Stromal cell of bone marrow (primary cell): ENCODE measurements at regions not wholly inside any gene's neighbourhood (a gene's known extent, or its start where the extent isn't known, plus 50 kb on each side); places are given as distances from the start of the nearest gene placed in this dataset.
"Not testable (repeated sequence)": the region's sequence is repeated elsewhere in the genome, so short reads cannot be mapped to it uniquely, and the experiment has no call there.

Experiments
- DNase-seq: peaks from one replicate; pipeline ENCODE4 v3.0.0-alpha.2; 2012; ENCODE audit warnings: low read depth

DNA sequence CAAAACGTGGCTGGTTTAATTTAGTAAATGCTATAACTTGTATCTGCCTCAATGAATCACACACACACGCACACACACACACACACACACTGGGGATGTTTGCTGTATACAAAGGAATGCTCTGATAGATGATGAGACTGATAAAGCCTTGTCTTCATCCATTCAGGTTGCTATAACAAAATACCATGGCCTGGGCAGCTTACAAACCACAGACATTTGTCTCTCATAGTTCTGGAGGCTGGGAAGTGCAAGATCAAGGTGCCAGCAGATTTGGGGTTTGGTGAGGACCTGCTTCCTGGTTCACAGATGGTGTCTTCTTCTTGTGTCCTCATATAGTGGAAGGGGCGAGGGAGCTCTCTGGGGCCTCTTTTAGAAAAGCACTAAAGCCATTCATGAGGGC is 149.5 kb upstream of the HDAC4 start:
- DNase-seq, result no peak

DNA sequence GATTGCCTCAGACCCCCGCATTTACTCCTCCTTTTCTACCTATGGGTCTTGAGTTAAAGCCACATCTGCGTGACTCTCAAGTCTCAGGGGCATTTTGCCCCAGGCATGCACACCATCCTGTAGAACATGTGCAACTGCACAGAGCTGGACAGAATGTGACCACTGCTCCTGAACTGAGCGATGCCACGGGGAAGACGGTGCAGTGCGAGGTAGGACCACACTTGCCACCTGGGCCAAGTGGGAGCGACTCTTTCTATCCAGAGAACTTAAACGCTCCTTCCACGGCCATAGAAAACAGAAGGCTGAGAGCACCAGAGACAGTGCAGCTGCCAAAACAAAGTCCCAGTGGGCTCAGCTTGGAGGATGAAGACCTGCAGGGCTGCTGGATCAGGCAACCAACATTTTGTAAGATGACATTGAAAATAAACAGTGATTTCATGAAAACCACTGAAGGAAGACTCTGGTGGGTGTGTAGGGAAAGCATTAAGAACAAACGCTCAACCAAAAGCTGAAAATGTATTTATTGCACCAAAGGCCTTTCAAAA is 149.0 kb upstream of the HDAC4 start:
- DNase-seq, result no peak

DNA sequence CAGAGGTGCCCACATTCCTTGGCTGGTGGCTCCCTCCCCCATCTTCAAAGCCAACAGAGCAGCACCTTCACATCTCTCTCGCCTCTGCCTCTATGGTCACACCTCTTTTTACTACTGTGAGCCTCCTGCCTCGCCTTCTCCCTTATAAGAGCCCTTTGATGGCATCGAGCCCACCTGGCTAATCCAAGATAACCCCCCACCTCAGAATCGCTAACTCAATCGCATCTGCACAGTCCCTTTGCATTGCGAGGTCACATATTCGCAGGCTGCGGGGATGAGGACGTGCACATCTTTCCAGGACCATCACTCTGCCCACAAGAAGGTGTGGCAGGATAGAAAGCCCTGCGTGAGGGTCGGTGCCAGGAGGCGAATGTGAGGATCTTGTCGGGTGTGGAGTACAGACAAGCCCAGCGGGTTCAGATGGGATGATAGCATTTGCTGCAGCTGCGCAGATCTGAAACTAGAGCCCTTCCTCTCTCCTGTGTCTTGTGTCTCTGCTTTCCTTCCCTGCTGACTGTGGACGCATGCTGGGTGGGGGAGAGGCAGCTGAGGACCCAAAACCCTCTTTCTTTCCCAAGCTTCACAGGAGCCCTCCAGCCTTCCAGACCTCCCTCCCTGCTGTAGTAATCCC is 148.3 kb upstream of the HDAC4 start:
- DNase-seq, result no peak

DNA sequence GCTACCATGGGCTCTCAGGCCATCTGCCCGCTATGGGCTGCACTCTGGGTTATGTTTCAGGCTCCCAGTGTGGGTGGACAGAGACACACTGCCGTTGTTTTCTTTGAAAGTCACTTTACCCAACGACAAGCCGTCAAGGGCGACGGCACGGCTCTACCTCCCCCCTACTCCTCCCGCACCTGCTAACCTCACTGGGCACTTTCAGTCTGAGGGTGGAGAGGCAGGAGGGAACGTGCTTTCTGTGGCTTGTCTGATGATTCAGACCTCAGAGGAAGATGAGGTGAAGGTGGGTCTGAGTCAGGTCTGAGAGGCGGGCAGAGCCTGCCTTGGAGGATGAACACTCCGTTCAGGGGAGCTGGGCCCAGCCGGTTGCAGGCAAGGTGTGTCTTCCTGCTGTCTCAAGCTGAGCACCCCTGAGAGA is 147.6 kb upstream of the HDAC4 start:
- DNase-seq, result no peak

DNA sequence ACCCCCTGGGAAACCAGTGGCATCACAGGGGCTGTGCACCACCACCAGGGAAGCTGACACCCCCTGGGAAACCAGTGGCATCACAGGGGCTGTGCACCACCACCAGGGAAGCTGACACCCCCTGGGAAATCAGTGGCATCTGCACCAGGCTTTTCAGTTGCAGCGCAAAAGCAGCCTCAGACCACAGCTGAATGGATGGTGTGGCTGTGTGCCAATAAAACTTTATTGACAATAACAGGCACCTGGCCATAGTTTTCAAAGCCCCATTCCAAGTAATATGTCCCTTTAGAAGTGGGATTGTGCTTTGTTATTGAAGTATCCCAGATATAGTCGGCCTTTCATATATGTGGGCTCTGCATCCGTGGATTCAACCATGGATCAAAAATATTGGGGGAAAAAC is 146.3 kb upstream of the HDAC4 start:
- not testable (repeated sequence) for DNase-seq

DNA sequence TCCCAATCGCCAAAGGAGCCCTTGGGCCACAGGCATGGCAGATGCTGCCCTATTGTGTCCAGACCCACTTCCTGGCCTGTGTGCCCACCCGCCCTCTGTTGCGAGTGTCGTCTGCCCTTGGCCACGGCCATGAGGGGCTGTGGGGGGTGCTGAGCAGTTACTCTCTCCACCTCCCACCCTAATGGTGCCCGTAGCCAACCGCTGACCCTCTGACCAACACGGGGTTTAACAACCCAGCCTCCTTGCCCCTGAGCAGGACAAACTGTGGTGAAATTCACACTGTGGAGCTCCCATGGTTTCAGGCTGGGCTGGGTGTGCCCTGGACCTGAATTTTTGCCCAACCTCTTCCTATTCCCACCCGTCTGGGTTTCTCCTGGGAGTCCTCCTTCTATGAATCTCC is 145.7 kb upstream of the HDAC4 start:
- DNase-seq, result no peak

DNA sequence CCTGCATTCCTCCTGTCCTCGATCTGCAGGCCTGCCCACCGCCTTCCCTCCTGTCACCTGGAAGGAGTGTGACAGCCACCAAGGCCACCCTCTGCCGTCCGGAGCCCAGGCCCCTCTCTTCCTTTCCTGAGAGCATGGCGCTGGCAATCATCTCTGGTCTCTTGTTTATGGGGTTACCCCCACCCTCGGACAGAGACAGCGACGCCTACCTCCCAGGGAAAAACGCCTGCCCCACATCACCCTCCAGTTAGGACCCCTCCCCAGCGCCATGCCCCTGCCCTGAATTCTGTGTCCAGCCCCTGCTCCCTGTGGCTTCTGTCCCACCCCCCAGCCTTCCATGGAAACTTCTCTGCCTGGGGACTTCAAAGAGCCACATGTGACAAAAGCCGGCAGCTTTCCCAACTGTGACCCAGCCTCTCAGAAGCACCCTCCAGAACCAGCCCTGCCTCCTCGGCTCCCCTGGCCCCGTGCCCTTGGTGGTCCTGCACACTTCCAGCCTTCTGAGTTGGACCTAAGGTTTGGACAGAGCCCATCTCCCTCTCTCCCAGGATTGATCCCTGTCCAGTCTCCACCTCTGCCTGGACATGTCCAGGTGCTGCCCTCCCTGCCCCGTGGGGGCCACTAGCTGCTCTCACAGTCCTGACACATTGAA is 145.0 kb upstream of the HDAC4 start:
- DNase-seq, result no peak

DNA sequence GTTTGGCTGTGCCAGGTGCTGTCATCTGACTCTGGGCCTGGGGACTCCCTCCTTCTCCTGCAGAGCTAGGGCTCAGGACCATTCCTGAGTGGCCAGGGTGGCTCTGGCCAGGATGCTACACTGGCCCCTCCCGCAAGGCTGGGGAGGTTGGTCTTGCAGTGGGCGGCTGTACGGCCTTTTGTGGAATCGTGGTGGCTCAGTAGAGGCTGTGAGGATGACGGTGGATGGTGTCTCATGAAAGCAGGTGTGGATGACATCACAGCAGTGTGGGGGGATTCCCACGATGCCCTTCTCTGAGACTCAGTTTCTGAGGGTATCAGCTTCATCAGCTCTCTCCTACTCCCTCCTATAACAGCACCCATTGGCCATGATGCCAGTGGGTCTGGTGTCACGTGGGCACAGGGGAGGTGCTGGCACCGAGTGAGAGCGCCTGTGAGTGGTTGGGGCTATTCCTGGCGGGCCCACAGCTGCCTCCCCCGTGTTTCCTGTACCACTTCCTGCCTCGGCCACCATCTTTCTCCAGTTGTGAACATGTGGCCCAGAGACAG is 144.2 kb upstream of the HDAC4 start:
- no peak for DNase-seq

DNA sequence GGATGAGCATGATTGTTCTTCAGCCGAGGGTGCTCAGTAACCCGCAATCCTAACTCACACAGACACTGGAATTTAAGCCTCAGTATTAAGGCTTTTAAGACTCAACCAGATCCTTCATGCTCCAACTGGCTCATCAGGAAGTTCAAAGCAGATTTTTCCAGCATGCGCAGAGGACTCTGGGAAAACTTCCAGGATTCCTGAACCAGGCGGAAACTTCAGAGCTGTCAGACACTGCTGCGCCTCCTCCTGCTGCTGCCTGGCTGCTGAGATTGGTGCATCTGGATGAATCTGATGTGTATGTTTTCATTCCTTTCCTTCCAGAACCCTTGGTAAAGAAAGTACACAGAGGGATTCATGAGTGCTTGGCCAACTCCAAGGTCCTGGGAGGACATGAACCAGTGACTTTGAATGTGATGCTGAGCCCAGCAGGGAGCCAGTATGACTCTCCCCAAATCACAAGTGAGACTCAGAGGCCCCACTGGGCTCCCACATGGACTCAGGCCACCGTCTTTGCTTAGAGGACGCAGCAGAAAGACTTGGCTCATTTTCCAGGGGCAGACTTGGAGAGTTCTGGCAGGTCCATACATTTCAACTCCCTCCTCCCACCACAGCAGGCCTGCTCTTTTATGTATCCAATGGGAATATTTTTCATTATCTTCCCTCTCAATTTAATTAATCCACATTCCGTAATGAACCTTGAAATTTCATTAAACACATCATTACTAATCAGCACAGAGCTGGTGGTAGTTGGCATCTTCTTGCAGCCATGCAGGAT is 143.5 kb upstream of the HDAC4 start:
- DNase-seq, result no peak

DNA sequence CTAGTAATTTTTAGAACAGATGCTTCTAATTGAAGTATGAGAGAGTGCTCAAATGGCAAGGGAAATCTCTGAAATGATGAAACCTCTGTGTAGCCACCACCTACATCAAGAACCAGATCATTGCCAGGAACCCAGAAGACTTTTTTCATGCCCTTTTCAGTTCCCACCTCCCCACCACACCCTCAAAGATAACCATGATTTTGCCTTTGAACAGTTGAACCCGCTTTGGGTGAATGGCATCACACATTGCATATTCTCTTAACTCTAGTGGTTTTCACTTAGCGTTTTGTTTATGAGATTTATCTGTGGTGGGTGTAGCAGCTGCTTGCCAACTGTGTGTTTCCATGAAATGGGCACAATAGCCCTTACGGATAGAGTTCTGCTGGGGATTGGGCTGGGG is 142.9 kb upstream of the HDAC4 start:
- no peak for DNase-seq

DNA sequence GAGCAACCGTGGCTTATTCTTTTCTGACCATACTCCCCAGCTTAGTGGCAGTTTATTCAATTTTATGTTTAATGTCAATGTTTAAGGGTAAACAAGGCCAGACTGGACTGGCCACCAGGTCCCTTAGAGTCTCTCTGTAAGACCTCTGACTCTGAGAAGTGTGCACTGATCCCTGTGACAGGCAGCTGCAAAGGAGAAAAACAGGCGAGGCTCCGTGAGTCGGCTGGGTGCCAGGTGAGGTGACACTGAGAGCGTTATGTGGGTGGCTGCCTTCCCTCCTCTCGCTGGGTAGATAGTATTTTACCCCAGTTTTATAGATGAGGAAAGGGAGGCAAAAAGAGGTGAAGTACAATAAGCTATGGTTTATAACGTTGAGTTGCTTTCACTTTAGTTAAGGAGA is 139.4 kb upstream of the HDAC4 start:
- no peak for DNase-seq

DNA sequence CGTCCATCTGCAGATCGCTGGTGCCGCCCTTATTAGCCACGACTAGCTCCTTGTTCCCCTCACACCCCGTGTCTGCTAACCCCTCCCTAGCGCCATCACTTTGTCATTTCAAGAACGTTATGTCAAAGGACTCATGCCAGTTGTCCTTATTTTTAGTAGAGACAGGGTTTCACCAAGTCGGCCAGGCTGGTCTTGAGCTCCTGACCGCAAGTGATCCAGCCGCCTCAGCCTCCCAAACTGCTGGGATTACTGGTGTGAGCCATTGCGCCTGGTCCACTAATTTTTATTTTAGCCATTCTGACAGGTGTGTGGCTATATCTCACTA is 138.9 kb upstream of the HDAC4 start:
- no peak for DNase-seq

DNA sequence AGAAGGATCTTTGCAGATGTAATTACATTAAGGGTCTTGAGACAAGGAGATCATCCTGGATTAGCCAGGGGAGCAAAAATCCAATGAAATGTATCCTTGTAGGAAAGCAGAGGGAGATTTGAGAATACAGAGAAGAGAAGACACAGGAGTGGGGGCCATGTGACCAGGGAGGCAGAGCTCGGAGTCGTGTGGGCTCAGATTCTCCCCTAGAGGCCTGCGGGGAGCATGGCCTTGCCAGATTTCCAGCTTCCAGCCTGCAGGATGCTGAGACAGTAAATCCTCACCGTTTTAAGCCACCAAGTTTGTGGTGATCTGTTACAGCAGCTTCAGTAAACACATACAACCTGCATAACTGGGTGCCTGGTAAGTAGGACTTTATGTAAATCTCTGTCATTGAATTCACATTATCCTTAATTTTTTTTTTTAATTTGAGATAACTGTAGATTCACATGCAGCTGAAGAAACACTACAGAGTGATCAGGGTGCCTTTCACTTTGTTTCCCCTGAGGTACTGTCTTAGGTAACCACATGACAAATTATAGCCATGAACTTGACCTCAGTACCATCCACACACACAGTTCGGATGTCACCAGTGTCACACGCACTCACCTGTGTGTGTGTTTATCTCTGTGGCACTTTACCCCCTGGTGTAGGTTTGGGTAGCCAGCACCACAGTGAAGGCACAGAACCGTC is 138.4 kb upstream of the HDAC4 start:
- DNase-seq, result no peak

DNA sequence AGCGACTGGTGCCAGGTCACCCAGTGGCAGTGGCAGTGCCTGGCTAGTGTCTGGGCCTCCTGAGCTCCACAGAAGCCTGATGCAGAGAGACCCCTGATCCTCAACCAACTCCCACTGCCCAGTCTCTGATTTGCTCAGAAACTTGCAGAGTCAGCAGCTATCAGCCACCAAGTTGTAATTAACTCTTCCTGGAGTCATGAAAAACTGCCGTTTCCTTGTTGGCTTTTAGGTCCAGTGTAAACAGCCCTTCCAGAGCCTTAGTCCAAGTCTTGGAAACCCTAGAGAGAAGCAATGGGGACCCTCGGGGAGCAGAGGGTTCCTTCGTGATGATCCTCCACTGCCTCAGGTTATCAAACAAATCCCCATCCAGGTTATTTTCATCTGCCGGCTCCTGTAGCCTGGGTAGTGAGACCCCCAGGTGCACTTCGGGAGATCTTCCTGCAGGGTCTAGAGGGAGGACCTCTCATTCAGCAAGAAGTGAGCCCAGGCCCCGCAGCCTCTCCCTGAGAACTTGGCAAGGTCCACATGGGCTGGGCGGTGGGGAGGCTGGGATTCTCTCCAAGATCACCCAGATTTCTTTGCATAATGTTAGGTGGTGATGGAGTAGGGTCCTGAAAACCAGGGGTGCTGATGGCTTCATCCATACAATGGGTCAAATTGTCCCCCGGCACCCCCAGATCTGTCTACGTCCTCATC is 137.7 kb upstream of the HDAC4 start:
- no peak for DNase-seq

DNA sequence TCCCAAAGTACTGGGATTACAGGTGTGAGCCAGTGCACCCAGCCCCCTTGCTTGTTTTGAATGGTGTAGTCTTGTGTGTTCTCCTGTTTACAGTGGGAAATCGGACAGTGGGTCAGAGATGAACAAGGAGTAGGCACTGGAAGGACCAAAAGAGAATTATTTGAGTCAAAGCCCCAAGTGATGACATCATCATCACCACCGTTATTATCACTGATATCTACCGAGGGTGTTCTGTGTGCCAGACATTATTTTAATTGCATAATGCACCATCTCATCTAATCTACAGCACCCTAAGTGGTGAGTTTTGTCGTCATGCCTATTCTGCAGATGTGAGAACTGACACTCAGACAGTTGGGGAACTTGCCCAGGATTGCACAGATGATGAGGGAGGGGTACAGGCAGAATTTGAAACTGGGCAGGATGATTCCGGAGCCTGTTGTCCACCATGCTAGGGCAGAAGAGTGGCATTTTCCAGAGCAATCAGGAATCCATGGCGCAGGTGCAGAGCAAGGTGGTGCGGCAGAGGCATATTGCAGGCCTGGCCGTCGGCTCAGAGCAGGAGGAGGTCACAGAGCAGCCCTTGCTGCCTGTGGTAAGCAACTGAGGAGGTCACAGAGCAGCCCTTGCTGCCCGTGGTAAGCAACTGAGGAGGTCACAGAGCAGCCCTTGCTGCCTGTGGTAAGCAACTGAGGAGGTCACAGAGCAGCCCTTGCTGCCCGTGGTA is 137.0 kb upstream of the HDAC4 start:
- no peak for DNase-seq

DNA sequence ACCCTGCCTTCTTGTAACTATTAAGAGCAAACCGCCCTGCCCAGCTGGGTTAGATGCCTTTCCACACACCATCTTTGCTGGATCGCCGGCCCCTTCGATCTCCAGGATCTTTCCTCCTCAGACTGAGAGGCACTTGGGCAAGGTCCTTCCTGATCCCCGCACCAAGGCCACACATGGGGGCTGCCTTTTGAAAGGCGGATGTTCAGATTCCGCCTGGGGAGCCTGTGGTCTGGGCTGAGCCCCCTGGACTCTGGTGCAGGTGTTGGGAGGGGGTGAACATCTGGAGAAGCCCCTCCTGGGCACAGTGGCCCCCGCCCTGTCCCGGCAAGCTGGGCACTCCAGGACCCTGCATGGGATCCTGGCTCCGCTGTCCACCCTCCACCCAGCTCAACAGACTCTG is 135.4 kb upstream of the HDAC4 start:
- DNase-seq, result no peak

DNA sequence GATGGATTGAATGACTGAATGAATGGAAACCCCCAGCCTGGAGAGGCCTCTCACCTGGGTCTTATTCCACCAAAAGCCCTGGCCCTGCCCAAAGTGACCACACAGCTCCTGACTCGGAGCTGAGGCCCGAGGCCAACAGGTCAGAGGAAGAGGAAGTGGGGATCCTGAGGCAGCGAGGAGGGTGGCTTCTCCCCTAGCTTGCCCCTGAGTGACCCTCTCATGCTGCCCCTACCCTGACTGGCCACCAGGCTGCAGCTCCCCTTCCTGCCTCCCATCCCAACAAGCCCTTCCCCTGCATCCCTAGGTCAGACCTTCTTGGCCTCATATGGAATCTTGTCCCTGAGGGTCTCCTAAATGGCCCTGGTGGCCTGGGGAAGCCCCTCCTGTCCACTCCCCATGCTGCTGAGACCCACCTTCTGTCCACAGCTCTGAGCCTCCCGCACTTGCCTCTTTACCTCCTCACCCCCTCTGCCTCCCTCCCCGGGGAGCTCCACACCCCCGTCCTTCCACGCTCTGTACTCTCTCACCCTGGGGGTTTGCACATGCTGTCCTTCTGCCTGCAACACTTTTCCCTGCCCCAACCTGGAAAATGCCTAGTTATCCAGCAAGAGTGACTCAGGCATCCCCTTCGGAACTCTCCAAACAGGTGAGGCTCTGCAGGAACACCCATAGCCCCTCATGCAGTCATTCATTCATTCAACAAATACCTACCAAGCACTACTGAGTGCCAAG is 134.8 kb upstream of the HDAC4 start:
- no peak for DNase-seq

DNA sequence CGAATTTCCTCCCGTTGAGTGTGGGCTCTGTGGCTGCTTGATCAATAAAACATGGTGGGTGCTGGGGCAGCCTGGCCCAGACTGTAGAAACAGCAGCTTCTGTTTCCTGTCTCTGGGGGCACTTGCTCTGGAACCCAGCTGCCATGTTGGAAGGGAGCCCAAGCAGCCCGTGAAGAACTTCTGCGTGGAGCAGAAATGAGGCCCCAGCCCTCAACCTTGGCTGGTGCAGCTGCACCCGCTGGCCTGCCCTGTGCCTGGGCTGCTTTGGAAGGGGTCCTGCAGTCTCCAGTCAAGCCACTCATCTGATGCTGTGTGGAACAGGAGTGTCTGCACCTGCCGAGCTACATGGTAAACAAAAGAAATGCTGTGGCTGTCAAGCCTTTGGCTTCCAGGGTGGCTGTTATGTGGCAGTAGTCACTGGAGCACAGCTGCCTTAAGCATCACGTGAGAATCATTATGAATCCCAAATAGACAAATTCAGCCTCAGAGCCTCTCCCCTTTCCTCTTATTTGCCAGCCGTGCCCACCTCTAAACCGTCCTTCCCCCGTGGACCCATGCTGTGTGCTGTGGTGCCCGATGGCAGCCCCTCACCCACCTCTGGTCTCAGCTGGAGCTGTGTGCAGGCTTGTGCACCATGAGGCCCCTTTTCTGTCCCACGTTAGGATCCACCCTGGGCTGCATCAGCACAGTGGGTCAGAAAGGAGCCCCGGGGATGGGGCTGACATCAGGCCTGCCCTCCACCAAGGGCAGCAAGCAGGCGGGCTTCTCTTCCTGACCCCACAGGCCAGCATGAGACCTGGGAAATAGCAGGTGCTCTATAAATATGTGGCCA is 134.0 kb upstream of the HDAC4 start:
- DNase-seq, result no peak

DNA sequence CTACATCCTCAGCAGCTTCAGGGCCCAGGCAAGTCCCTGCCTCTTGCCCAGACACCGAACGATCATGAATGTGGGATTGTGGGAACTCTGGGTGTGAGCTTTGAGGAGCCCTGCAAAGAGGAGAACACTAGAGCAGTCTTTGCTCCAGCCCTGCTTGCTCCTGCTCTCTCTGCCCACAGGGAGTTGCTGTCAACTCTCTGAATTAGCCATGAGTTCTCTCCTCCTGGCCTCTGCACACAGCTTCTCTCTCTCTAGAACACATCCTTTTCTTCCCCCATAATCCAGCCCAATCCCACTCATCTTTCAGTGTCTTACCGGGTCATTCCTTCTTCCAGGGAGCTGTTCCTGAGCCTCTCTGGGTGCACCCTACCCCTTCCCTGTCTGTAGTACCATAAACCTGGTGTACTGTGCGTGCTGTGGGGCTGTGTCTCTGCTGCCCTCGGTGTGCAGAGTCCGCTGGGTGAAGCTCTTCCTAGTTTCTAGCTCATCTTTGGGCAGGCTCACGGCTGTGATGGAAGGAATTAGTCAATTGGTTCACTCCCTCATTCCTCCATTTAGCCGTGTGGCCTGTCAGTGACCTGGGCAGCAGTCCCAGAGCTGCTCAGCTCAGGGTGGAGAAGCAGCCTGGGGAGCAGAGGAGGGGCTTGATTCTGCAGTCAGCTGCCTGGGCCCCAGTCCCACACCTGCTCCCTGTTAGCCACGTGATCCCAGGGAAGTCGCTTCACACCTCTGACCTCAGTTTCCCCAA is 132.9 kb upstream of the HDAC4 start:
- DNase-seq, result peak; percentile 12
